Activated CD4-positive, alpha-beta T cell treated with anti-CD3 and anti-CD28 coated beads, Interleukin-2, Interleukin-6, amounts not matched to agents 100 ng/mL and 50 ng/mL, durations not matched to agents 16 hours and 8 hours (primary cell): ENCODE measurements at regions not wholly inside any gene's neighbourhood (a gene's known extent, or its start where the extent isn't known, plus 50 kb on each side); places are given as distances from the start of the nearest gene placed in this dataset.
"Not testable (repeated sequence)": the region's sequence is repeated elsewhere in the genome, so short reads cannot be mapped to it uniquely, and the experiment has no call there.

Experiments
- DNase-seq: peaks from one replicate; pipeline ENCODE4 v3.0.0-alpha.2; 2020

DNA sequence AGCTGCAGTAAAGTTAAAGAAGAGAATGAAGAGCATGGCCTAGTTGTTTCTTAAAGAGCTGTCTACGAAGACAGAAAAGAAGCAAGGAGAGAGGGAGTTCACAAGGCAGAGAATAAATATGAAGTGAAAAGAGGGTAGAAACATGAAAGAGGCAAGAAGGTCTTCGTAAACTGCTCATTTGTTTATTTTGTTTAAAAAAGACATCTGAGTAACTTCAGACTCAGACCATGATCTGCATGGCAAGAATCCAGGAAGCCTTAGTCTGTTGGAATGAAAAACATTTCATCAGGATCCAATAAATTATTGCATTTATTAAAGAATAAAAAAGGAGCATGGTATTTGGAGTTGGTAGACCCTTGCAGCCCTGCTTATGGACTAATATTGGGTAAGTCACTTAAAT, 151.1 kb downstream of the SEM1 start:
- no peak for DNase-seq

DNA sequence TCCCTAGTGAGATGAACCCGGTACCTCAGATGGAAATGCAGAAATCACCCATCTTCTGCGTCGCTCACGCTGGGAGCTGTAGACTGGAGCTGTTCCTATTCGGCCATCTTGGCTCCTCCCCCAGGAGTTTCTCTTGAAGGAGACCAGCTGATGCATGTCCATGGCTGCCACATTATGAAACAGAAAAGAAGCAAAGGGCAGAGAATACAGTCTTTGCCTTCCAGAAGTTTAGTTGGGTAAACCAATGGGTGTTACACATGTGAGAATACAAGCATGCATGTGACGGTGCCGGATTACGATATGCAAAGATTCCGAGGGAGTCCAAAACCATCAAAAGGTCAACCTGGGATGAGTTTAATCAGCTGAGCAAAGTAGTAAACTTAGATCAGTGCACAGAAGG, 151.6 kb downstream of the SEM1 start:
- DNase-seq: no peak

DNA sequence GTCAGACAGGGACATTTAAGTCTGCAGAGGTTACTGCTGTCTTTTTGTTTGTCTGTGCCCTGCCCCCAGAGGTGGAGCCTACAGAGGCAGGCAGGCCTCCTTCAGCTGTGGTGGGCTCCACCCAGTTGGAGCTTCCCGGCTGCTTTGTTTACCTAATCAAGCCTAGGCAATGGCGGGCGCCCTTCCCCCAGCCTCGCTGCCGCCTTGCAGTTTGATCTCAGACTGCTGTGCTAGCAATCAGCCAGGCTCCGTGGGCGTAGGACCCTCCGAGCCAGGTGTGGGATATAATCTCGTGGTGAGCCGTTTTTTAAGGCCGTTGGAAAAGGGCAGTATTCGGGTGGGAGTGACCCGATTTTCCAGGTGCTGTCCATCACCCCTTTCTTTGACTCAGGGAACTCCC, 152.0 kb downstream of the SEM1 start:
- DNase-seq: not testable (repeated sequence)

DNA sequence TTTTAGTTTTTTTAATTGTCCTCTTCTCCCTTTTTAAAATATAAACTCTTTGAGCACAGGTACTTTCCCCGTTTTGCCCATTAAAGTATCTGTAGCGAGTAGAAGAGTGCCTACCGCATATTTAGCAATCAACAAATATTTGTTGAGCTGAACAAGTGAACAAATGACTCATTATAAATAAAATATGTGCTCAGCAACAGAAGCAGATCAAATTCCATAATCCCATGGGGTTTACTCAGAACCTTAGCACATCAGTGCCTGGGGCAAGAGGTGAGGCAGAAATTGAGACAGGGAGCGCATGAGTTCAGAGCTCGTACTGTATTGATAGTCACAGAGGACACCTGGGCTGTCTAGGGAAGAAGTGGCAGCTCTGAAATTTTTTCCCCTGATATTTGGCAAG, 161.0 kb downstream of the SEM1 start:
- no peak for DNase-seq

DNA sequence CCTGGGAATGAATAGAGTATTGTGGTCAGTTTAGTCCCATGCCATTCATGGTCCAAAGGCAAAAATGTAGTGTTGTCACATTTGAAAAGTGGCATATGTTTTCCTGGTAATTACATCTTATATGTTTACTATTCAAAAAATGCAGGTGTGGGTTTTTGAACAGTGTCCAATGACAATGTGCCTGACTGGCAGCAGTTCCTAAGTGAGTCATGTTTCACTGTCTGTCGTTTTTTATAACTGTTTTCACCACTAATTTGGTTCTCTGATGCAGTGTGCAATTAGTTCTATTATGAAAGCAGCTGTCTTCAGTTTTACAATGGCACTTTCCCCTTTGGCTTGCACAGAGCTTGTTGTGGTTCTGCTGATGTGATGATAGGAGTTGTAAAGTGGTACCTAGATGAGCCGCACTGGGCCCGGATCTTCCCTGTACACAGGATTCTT, 162.3 kb downstream of the SEM1 start:
- no peak for DNase-seq

DNA sequence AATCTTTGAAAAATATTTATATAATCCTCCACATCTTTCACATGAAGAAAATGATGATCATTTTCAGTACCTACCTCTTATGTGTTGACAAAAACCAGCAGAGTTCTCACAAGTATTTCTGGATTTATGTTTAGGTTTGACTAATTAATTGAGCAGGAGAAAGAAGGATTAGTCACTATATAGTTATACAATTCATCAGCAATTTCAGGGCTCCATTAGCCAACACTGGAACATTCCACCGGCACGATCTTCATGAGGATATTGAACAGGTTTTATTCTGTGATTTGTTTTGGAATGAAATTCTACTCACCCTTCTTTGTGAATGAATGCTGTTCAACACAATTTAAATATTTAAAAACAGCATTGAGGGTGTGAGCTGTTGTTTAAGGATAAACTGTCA, 163.2 kb downstream of the SEM1 start:
- no peak for DNase-seq

DNA sequence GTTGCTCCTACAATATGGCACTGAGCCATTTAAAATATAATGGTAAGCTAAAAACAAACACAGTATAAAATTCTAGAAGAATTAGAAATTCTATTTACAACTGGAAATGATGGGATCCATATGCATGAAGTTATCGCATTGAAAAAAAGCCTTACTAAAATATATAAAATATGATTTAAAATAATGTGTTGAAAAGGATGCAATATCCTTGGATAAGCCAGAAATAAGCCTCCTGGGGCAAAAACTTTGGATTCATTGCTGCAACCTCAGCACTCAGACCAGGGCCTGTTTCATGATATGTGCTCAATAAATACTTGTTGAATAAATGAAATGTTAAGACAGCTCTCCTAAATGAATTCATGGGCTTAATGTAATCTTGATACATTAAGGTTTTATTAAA, 170.2 kb downstream of the SEM1 start:
- no peak for DNase-seq

DNA sequence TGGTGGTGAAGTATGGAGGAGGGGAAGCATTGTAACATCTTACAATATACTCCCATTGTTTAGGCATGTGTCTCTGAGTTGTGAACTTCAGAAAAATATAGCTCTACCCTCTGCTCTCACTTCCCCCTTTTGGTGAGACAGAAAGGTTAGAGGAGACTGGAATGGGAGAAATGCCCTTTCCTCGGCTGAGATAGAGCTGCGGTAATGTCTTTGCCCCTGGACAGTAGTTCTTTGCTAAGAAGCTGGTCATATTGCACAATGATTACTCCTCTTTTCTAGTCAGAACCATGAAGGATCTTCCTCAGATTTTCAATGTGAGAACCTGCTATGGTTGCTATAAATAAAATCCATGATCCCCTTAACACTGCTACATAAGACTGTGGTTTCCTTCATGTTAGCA, 171.0 kb downstream of the SEM1 start:
- DNase-seq: no peak

DNA sequence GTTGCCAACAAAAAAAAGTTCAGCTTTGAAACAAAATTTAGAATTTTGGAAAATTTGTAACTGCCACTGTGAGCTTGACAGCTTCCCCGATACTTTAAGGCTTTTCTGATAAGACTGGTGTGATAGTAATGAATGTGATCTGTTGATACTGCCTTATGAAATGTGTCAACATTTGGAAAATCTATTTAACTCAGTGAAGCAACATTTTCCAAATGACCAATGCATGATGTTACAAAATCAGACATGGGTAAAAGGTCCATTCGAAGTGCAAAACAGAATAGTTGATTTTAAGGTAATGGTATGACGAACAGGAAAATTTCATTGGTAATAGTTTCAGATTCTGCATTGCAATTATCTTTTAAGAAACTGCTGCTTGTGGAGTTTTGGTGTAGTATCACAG, 175.4 kb downstream of the SEM1 start:
- DNase-seq: no peak

DNA sequence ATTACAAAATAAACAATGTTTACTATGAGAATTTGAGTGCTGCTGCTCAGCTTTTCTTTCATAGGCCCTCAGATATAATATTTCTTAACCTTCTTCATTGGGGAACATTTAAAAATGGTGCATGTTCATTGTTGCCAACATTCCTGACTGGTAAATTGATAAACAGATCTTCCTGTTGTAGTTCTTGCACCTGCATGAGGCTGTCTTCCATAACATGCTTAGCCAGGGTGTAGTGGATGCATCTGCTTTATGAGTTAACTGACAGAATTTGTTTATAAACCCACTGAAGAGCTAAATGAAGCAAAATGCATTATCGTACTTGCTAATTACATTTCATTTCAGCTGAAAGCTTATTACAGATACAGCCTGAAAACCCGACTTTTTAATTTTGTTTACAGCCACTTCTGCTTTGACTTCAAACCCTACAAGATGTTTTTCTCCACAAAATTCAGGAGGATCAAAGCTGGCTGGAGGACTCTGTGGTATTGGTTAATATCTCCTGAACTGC, 177.2 kb downstream of the SEM1 start:
- DNase-seq: no peak

DNA sequence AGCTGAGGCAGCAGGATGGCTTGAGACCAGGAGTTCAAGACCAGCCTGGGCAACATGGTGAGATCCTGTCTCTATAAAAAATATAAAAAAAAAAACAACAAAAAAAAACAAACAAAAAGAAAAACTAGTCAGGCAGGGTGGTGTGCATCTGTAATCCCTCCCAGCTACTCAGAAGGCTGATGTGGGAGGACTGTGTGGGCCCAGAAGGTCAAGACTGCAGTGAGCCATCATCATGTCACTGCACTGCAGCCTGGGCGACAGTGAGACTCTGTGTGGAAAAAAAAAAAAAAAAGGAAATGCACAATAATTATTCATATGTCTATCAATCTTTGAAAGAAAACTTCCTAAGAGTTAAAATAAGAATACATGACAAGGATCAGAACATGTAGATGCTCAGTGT, 178.3 kb downstream of the SEM1 start:
- no peak for DNase-seq

DNA sequence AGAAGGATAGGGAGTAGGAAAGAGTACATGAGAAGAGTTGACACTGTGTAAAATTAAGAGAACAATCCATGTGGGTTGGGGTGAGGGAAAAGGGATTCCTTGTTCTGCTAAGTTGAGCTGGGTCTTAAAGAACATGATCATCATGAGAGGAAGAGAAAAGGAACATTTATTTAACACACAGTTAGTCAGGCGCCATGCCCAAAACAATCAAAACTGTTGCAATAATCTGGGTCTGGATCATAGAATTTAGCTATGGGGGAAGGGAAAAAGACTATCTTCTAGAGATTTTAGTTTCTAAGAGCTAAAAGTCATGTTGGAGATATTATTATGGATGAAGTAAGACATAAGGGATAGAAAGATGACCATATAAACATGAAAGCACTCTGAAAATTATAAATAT, 178.9 kb downstream of the SEM1 start:
- DNase-seq: no peak

DNA sequence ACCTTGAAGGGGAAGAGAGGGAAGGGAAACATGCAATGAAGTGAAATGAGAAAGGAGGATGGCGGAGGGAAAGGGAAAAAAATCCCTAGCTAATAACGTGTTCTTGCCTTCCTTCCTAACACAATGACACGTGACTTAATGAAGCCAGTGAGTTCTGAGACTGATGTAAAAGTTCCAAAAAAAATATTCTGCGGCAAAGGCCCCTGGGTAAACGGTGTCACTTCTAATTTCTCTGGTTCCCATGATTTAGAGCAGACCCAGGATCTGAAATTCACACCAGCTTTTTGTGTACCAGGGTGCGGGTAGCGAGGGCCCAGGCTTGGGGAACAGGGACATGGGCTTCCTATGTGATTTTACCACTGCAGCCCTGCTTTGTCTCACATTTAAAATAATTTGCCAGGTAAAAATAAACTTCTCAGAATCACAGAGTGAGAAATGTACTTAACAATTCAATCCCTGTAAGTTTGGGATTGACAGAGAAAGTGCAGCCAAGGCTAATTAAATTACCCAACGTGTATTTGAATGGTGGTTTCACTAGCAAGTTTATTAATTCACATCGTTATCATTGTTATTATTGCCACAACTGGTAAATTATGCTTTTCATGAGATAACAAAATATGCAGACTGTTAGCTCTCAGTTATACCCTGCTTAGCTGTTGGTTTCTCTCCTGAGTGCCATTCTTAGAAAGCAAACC, 182.4 kb downstream of the SEM1 start:
- no peak for DNase-seq

DNA sequence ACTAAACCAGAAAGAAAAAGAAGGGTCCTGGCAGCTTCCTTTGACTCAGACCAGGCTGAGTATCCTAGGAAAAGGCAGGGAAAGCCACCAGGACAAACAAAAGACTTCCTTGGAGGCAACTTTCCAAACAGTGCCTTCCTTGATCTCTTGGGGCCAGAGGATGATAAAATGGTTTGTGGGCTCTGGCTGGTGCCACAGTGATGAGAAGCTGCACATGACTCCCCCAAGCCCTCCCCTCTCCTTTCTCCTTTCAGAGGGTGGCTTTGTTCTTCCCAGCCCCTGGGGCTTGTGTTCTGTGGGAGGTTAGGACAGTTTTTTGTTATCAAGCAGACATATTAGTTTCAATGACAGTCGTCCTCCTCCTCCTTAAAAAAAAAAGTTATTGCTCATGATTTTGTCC, 183.2 kb downstream of the SEM1 start:
- no peak for DNase-seq

DNA sequence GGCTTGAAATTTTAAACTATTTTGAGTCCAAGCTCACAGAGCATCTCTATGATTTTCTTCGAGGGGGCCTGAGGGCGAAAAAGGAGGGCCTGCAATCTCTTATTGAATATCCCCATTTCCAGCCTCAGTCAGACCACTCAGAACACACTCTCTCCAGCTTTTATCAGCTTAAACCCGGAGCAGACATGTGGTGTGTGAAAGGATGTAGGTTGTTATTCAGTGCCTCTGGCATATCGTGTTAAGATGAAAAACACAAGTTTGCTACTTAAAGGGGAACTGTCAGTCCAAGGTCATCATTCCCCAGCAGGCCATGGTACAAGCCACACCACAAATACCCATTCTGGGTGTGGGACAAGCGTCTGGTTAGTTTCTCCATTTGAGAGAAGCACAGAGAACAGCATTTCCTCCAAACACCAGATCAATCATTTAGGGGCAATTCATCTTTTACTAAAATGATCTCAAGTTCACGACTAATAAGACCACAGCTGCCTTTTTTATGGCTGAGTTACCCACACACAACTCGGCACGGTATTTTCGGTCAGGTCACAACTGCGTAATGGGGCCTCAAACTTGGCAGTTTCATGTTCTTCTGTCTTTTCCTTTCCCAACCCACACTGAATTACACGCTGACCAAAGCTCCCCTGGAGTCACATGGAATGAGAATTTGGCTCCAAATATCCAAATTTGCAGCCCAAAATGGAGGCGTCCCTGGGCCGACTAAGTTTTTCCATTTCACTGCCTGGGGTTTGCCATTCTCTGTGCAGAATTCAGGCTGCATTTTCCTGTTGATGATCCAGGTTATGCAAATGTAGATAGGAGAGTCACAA, 188.4 kb downstream of the SEM1 start:
- no peak for DNase-seq

DNA sequence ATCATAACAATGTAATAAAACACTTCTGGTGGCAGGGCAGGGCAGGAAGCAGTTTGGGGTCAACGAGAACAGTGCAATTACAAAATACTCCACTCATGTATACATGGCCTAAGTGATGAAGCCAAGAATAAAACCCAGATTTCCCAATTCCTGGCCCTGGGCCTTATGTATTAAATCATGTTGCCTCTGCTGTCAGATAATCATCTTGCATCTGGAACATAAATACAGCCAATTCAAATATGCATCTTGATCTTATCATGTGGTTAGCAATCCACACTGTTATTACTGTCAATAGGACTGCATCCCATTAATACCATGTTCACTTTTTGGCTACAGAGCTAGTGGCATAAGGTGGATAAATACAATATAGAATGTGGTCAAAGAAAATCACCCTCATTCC, 186.5 kb upstream of the SLC25A13 start:
- no peak for DNase-seq

DNA sequence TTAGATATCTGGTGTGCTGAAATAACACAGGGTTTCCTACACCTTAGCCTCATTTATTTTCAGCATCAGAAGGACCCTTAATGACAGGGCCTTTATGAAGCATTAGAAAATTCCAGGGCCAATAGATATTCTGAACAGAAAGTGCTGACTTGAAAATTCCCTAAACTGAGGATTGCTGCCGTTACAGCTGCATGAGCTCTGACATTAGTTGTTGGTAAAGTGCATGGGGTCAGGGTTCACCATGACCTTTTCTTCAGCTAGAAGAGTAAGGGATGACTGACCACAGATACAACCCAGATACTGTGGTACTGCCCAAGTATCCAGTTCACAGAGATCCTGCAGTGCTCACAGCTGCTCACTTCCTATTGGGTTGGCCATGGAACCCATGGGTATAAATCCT, 181.7 kb upstream of the SLC25A13 start:
- no peak for DNase-seq

DNA sequence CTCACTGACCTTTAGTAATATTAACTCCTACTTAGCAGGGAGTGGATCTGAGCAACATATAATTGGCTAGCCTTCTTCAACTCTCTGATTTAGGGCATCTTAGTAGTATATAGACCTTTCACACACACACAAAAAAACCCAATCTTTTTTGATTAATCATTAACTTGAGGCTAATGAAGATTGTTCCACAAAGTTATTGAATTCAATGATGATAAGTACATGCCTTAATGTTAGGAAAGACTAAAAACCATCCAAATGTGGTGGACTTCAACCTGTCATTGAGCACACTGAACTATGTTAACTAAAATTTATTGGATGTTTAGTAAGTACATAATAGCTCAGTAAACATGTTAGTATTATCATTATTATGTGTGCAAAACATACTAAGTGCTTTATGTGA, 179.4 kb upstream of the SLC25A13 start:
- DNase-seq: no peak

DNA sequence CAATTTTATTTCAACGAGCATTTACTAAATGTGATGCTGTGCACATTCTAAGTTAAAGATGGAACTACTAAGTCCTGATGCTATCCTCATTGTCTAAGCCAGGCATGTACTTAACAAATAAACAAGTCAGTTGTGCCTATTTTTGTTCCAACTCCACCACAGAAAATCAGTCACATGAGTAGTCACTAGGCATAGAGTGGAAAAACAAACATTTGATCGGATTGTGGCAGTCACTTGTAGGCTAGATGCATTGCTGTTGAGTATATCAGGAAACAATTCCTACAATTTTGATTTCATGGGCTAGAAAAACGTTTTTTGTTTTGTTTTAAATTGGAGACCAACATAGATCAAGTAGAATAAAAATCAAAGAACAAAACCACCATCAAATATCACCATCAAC, 177.6 kb upstream of the SLC25A13 start:
- DNase-seq: no peak

DNA sequence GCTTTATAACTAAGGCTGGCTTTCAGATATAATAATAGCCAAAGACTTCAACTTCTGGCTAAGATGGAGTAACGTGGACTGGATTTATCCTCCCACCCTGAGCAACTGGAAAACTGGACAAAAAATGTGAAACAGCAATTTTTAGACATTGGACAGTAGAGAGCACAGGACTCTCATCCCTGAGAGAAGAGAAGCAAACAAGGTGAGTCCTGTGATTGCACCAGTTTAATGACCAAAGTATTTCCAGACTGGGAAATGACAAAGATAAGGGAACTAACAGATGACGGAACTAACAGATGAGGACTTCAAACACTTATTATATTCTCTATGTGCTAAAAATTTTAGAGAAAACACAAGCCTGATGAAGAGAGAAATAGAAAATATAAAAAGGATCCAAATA, 175.7 kb upstream of the SLC25A13 start:
- no peak for DNase-seq

DNA sequence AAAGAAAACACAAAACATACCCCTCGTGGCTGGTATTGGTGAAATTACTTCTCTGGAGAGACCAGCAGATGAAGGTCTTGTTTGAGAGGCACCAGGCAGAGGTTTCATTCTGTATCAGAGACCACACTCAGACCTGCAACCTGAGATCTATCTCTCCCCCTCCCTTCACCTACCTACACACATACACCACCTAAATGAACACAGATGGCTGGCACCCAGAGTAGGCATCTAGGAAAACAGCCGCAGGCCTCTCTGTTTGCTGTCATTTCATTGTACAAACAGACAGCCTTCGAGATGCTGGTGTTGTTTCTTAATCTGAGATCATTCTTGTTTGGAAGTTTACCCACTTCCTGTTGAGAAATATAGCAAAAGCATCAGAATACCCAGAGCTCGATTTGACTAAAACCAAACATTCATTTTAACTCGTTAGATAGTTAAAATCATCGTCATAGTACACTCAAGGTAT, 173.9 kb upstream of the SLC25A13 start:
- peak; percentile 80 for DNase-seq

DNA sequence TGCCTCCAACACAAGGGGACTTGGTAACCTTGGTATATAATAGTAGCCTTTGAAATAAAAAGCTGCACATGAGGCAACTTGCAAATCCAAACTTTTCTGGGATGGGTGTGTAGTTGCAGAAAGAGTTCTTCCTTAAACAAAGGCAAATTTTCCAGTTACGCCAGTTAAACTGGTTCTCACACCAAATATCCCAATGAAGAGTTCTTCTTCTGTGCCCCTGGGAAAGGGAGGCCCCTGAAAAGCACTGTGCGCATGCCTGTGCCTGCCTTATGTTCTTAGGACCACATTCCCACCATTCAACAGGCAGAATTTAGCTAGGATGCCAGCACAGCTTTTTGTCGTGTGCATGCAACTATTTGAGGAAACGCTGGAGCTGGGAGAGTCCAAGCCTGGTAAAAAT, 164.8 kb upstream of the SLC25A13 start:
- DNase-seq: no peak

DNA sequence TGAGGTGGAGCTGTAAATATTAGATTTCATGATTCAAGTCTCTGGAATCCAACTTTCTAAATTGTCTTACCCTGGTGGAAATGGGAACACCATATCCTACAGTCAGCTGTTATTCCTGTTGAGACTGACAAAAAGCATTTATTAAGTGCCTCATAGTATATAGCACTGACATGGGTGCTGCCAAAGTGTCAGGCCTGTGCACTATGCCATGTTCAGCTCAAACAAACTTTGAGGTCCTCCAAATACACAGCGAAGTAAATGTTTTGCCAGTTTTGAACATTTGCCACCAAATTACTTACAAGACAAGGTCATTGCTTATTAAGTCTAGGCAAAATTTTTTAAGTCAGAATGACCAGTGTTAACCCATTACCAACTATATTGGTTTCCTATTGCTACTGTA, 162.9 kb upstream of the SLC25A13 start:
- DNase-seq: no peak

DNA sequence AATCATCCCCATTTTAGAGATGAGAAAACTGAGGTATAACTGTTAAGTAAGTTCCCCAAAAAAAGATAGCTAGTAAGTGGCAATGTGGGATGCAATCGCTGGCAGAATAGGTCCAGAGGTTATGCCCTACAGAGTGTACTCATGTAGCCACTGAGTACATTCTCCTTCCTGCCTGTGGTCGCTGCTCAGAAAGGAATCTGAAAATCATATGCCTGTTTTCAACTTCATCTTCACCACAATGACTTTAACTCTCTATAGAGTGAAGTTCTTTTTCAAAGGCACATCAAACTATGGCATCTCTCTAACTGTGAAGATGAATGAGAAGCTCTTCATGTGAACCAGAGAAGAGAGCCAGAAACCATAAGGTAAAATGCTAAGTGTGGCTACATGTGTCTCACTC, 162.2 kb upstream of the SLC25A13 start:
- no peak for DNase-seq
